ENCODE measurements at regions not wholly inside any gene's neighbourhood (a gene's known extent, or its start where the extent isn't known, plus 50 kb on each side); places are given as distances from the start of the nearest gene placed in this dataset.

DNA sequence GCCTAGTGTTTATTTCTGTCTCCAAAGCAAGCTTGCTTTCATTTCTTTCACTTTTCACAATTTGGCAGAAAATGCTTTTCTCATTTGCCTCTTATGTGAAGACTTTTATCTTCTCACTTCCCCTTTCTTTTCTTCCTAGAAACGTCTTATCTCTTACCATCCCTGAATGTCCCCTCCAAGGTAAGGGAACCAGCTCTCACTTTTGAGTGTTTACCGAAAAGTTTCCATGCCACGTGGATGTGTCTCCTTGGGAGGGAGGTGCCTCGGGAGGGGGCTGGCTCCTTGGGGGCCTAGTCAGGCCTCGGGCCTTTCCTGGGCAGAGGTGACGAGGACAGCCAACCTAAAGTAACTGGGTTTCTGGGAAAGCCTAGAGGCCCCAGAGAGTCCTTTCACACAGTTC, 127.4 kb downstream of the CD24 start (continued):
- TF ChIP-seq, protein P1, sequence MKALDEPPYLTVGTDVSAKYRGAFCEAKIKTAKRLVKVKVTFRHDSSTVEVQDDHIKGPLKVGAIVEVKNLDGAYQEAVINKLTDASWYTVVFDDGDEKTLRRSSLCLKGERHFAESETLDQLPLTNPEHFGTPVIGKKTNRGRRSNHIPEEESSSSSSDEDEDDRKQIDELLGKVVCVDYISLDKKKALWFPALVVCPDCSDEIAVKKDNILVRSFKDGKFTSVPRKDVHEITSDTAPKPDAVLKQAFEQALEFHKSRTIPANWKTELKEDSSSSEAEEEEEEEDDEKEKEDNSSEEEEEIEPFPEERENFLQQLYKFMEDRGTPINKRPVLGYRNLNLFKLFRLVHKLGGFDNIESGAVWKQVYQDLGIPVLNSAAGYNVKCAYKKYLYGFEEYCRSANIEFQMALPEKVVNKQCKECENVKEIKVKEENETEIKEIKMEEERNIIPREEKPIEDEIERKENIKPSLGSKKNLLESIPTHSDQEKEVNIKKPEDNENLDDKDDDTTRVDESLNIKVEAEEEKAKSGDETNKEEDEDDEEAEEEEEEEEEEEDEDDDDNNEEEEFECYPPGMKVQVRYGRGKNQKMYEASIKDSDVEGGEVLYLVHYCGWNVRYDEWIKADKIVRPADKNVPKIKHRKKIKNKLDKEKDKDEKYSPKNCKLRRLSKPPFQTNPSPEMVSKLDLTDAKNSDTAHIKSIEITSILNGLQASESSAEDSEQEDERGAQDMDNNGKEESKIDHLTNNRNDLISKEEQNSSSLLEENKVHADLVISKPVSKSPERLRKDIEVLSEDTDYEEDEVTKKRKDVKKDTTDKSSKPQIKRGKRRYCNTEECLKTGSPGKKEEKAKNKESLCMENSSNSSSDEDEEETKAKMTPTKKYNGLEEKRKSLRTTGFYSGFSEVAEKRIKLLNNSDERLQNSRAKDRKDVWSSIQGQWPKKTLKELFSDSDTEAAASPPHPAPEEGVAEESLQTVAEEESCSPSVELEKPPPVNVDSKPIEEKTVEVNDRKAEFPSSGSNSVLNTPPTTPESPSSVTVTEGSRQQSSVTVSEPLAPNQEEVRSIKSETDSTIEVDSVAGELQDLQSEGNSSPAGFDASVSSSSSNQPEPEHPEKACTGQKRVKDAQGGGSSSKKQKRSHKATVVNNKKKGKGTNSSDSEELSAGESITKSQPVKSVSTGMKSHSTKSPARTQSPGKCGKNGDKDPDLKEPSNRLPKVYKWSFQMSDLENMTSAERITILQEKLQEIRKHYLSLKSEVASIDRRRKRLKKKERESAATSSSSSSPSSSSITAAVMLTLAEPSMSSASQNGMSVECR (CRISPR knock-in tag; IDR thresholded peaks at IDR 0.05) = no peak
- TF ChIP-seq, protein P2, sequence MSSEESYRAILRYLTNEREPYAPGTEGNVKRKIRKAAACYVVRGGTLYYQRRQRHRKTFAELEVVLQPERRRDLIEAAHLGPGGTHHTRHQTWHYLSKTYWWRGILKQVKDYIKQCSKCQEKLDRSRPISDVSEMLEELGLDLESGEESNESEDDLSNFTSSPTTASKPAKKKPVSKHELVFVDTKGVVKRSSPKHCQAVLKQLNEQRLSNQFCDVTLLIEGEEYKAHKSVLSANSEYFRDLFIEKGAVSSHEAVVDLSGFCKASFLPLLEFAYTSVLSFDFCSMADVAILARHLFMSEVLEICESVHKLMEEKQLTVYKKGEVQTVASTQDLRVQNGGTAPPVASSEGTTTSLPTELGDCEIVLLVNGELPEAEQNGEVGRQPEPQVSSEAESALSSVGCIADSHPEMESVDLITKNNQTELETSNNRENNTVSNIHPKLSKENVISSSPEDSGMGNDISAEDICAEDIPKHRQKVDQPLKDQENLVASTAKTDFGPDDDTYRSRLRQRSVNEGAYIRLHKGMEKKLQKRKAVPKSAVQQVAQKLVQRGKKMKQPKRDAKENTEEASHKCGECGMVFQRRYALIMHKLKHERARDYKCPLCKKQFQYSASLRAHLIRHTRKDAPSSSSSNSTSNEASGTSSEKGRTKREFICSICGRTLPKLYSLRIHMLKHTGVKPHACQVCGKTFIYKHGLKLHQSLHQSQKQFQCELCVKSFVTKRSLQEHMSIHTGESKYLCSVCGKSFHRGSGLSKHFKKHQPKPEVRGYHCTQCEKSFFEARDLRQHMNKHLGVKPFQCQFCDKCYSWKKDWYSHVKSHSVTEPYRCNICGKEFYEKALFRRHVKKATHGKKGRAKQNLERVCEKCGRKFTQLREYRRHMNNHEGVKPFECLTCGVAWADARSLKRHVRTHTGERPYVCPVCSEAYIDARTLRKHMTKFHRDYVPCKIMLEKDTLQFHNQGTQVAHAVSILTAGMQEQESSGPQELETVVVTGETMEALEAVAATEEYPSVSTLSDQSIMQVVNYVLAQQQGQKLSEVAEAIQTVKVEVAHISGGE (CRISPR knock-in tag; IDR thresholded peaks at IDR 0.05) = no peak
- TF ChIP-seq SETDB1 (IDR thresholded peaks at IDR 0.05; ENCODE audit: low read length) (no peak), ZBED1 (IDR thresholded peaks at IDR 0.05) (no peak), KLF1 (tag; IDR thresholded peaks at IDR 0.05) (no peak), ETV5 (CRISPR knock-in tag; IDR thresholded peaks at IDR 0.05; ENCODE audit: low read depth) (no peak), TCF3 (CRISPR knock-in tag; IDR thresholded peaks at IDR 0.05) (peak; percentile 49; the same call in 1 of the 2 replicates), YY1 (IDR thresholded peaks at IDR 0.05; ENCODE audit: borderline replicate concordance in 1 of 3, control insufficient read depth in 1 of 3, extremely low read depth in 1 of 3, insufficient read depth in 3 of 3, insufficient read length in 1 of 3, insufficient replicate concordance in 2 of 3, low read depth in 1 of 3, low read length in 2 of 3) (no peak), ZBTB7A (IDR thresholded peaks at IDR 0.05; ENCODE audit: borderline replicate concordance, control insufficient read depth, low read depth, low read length) (no peak), PTBP1 (IDR thresholded peaks at IDR 0.05; ENCODE audit: low read depth, low read length) (no peak), E2F3 (CRISPR knock-in tag; IDR thresholded peaks at IDR 0.05) (no peak), WHSC1 (IDR thresholded peaks at IDR 0.05; ENCODE audit: low read length) (no peak), ZNF140 (CRISPR knock-in tag; IDR thresholded peaks at IDR 0.05) (no peak), ZC3H4 (CRISPR knock-in tag; IDR thresholded peaks at IDR 0.05; ENCODE audit: borderline replicate concordance) (no peak), ZNF431 (CRISPR knock-in tag; IDR thresholded peaks at IDR 0.05) (no peak), RBBP5 (IDR thresholded peaks at IDR 0.05; ENCODE audit: borderline replicate concordance, insufficient read depth, low read length, poor library complexity, severe bottlenecking) (no peak), DIDO1 (tag; IDR thresholded peaks at IDR 0.05; ENCODE audit: low read depth) (no peak), KLF10 (CRISPR knock-in tag; IDR thresholded peaks at IDR 0.05) (no peak)
- TF ChIP-seq, protein P3, sequence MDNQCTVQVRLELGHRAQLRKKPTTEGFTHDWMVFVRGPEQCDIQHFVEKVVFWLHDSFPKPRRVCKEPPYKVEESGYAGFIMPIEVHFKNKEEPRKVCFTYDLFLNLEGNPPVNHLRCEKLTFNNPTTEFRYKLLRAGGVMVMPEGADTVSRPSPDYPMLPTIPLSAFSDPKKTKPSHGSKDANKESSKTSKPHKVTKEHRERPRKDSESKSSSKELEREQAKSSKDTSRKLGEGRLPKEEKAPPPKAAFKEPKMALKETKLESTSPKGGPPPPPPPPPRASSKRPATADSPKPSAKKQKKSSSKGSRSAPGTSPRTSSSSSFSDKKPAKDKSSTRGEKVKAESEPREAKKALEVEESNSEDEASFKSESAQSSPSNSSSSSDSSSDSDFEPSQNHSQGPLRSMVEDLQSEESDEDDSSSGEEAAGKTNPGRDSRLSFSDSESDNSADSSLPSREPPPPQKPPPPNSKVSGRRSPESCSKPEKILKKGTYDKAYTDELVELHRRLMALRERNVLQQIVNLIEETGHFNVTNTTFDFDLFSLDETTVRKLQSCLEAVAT (IDR thresholded peaks at IDR 0.05) = peak; percentile 28 to 60; a peak in 1 of 4 replicates
- TF ChIP-seq, protein P4, sequence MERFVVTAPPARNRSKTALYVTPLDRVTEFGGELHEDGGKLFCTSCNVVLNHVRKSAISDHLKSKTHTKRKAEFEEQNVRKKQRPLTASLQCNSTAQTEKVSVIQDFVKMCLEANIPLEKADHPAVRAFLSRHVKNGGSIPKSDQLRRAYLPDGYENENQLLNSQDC (CRISPR knock-in tag; IDR thresholded peaks at IDR 0.05) = no peak

Measured in K562 (cell line).